GM23338 (cell line): ENCODE measurements at regions not wholly inside any gene's neighbourhood (a gene's known extent, or its start where the extent isn't known, plus 50 kb on each side); places are given as distances from the start of the nearest gene placed in this dataset.
A peak's percentile ranks its signal among the peaks of the same experiment; 100 is the strongest.

Experiments
- ATAC-seq: fragments of 200-7000 bp; cut with Tn5 transposase; 3 replicates; pipeline ENCODE4 v1.9.1; 2020
- DNase-seq: peaks from one replicate; pipeline ENCODE4 v3.0.0-alpha.2; 2015; ENCODE audit warnings: low spot score
- H2AFZ ChIP-seq: fragments of 200-600 bp; sonication (generic); 2 replicates; pipeline ENCODE4 v1.8.0; 2016; ENCODE audit warnings: antibody characterized with exemption, mild to moderate bottlenecking, moderate library complexity
- H3F3A ChIP-seq: fragments of 200-600 bp; sonication (generic); replicated peaks from 2 replicates; pipeline ENCODE4 v1.8.0; 2017; ENCODE audit warnings: antibody characterized with exemption, mixed run types, low read depth
- H3K27ac ChIP-seq: fragments of 200-600 bp; sonication (generic); 2 replicates; pipeline ENCODE4 v1.6.1; 2016; ENCODE audit warnings: low read depth
- H3K27me3 ChIP-seq: fragments of 200-600 bp; sonication (generic); 2 replicates; pipeline ENCODE4 v1.8.0; 2016; ENCODE audit warnings: mild to moderate bottlenecking, mixed run types, moderate library complexity; ENCODE audit not compliant: insufficient read depth
- H3K36me3 ChIP-seq: fragments of 200-600 bp; sonication (generic); 2 replicates; pipeline ENCODE4 v1.8.0; 2016; ENCODE audit warnings: mild to moderate bottlenecking; ENCODE audit not compliant: insufficient read depth
- H3K4me1 ChIP-seq: fragments of 200-600 bp; sonication (generic); 2 replicates; pipeline ENCODE4 v1.8.0; 2016; ENCODE audit warnings: mild to moderate bottlenecking, moderate library complexity; ENCODE audit not compliant: insufficient read depth
- H3K4me2 ChIP-seq: fragments of 200-600 bp; sonication (generic); 2 replicates; pipeline ENCODE4 v1.7.1; 2017; ENCODE audit warnings: mixed run types
- H3K4me3 ChIP-seq: fragments of 200-600 bp; sonication (generic); 2 replicates; pipeline ENCODE4 v1.6.1; 2016; ENCODE audit warnings: mixed run types
- H3K79me2 ChIP-seq: fragments of 200-600 bp; sonication (generic); replicated peaks from 2 replicates; pipeline ENCODE4 v1.8.0; 2017; ENCODE audit warnings: mild to moderate bottlenecking; ENCODE audit not compliant: insufficient read depth
- H3K9me2 ChIP-seq: fragments of 200-600 bp; sonication (generic); 2 replicates; pipeline ENCODE4 v1.8.0; 2017; ENCODE audit not compliant: insufficient read depth
- H4K20me1 ChIP-seq: fragments of 200-600 bp; sonication (generic); replicated peaks from 2 replicates; pipeline ENCODE4 v1.8.0; 2017; ENCODE audit warnings: mild to moderate bottlenecking; ENCODE audit not compliant: insufficient read depth
- H3K27ac Mint-ChIP-seq: 2 replicates; pipeline ENCODE4 v1.8.0; 2020; ENCODE audit warnings: inconsistent platforms, mild to moderate bottlenecking, moderate library complexity, mixed read lengths
- H3K27me3 Mint-ChIP-seq: 3 replicates; pipeline ENCODE4 v1.8.0; 2022; ENCODE audit warnings: low read depth, mild to moderate bottlenecking, moderate library complexity, mixed read lengths, inconsistent platforms; ENCODE audit not compliant: insufficient read depth, poor library complexity
- H3K36me3 Mint-ChIP-seq: 3 replicates; pipeline ENCODE4 v1.8.0; 2021; ENCODE audit warnings: low read depth, mild to moderate bottlenecking, inconsistent platforms, moderate library complexity, mixed read lengths
- H3K4me1 Mint-ChIP-seq: 3 replicates; pipeline ENCODE4 v1.8.0; 2020; ENCODE audit warnings: mild to moderate bottlenecking, inconsistent platforms, mixed read lengths
- H3K4me3 Mint-ChIP-seq: 3 replicates; pipeline ENCODE4 v1.8.0; 2021; ENCODE audit warnings: moderate library complexity, mild to moderate bottlenecking, inconsistent platforms, mixed read lengths
- H3K9me3 Mint-ChIP-seq: 3 replicates; pipeline ENCODE4 v1.8.0; 2020; ENCODE audit warnings: moderate library complexity, mild to moderate bottlenecking, inconsistent platforms, mixed read lengths
- CTCF ChIP-seq, 2 experiments: fragments of 200-600 bp in 1 of 2; sonication (generic) in 1 of 2; conservative IDR thresholded peaks; 2 replicates each; pipeline versions ENCODE4 v1.5.1 to v1.6.1; 2016 to 2017; ENCODE audit warnings: antibody characterized with exemption in 2 of 2, low read depth in 2 of 2, mild to moderate bottlenecking in 2 of 2, moderate library complexity in 1 of 2
- EZH2 ChIP-seq: fragments of 200-600 bp; sonication (generic); IDR thresholded peaks from one replicate; pipeline ENCODE4 v1.8.0; 2017; ENCODE audit warnings: antibody characterized with exemption, mild to moderate bottlenecking, low read depth; ENCODE audit not compliant: unreplicated experiment
- EZH2phosphoT487 ChIP-seq: fragments of 200-600 bp; sonication (generic); IDR thresholded peaks from one replicate; pipeline ENCODE4 v1.8.1; 2018; ENCODE audit warnings: antibody characterized with exemption; ENCODE audit not compliant: unreplicated experiment
- JUNB ChIP-seq: IDR thresholded peaks from one replicate; pipeline ENCODE4 v1.6.1; 2016; ENCODE audit warnings: antibody characterized with exemption; ENCODE audit not compliant: unreplicated experiment
- NANOG ChIP-seq: IDR thresholded peaks from 2 replicates; pipeline ENCODE4 v1.6.1; 2016; ENCODE audit warnings: antibody characterized with exemption, borderline replicate concordance
- POLR2AphosphoS5 ChIP-seq: IDR thresholded peaks from 2 replicates; pipeline ENCODE4 v1.6.1; 2016; ENCODE audit warnings: antibody characterized with exemption, low read depth
- STAT1 ChIP-seq: IDR thresholded peaks from one replicate; pipeline ENCODE4 v1.6.1; 2016; ENCODE audit warnings: antibody characterized with exemption; ENCODE audit not compliant: unreplicated experiment
- ZNF114 ChIP-seq: fragments of 250-450 bp; sonication (Bioruptor Pico); IDR thresholded peaks from 2 replicates; pipeline ENCODE4 v1.5.0; 2020; ENCODE audit warnings: mild to moderate bottlenecking, moderate library complexity
- ZNF331 ChIP-seq: fragments of 250-450 bp; sonication (Bioruptor Pico); IDR thresholded peaks from 2 replicates; pipeline ENCODE4 v1.5.0; 2020; ENCODE audit warnings: low read depth, mild to moderate bottlenecking, moderate library complexity
- ZNF462 ChIP-seq: fragments of 250-450 bp; sonication (Bioruptor Pico); IDR thresholded peaks from 2 replicates; pipeline ENCODE4 v1.5.0; 2020; ENCODE audit warnings: mild to moderate bottlenecking, moderate library complexity
- TF ChIP-seq, protein P1 (sequence below): IDR thresholded peaks from one replicate; pipeline ENCODE4 v1.6.1; 2018; ENCODE audit warnings: antibody characterized with exemption; ENCODE audit not compliant: unreplicated experiment

GRCh38 chr9:12463641-12464040 is 229.5 kb upstream of the TYRP1 start:
- peak overlapping the region; percentile 1; the same call in 1 of the 2 replicates for H2AFZ ChIP-seq
- no peaks in the 10 kb centered on the region for H3K36me3 ChIP-seq
- H3K4me2 ChIP-seq: peak overlapping the region; percentile 13; the same call in 1 of the 2 replicates
- no peaks in the 10 kb centered on the region for H3K27me3 ChIP-seq
- DNase-seq (peak; percentile 41), ATAC-seq (no peak)
- peaks cover 6% of the 10 kb centered on the region; the same call in 1 of the 3 replicates for H3K9me3 Mint-ChIP-seq
- H4K20me1 ChIP-seq: no peaks in the 10 kb centered on the region
- H3K27me3 Mint-ChIP-seq: no peaks in the 10 kb centered on the region
- H3K4me3 ChIP-seq: no peak overlapping the region
- no peaks in the 10 kb centered on the region for H3F3A ChIP-seq
- H3K4me3 Mint-ChIP-seq: no peak overlapping the region
- 0 out of 2 replicates have a peak overlapping the region, but pooled peaks have one; percentile 1 for H3K27ac ChIP-seq
- no peak overlapping the region for H3K27ac Mint-ChIP-seq
- peaks cover 14% of the 10 kb centered on the region; the same call in 2 of the 3 replicates for H3K36me3 Mint-ChIP-seq
- no peak for TF ChIP-seq POLR2AphosphoS5
- H3K9me2 ChIP-seq: peaks cover 2% of the 10 kb centered on the region; the same call in 1 of the 2 replicates
- peaks cover 50% of the 10 kb centered on the region for H3K4me1 Mint-ChIP-seq
- H3K4me1 ChIP-seq: peaks cover 41% of the 10 kb centered on the region
- no peaks in the 10 kb centered on the region for H3K79me2 ChIP-seq

- no peaks in the 10 kb centered on the region for H3K27me3 ChIP-seq
- Mint-ChIP-seq H3K36me3 (peaks cover 14% of the 10 kb centered on the region; the same call in 2 of the 3 replicates), H3K4me3 (no peak overlapping the region), H3K4me1 (peaks cover 55% of the 10 kb centered on the region), H3K9me3 (peaks cover 6% of the 10 kb centered on the region; the same call in 1 of the 3 replicates), H3K27ac (no peak overlapping the region; the same call in 1 of the 2 replicates), H3K27me3 (no peaks in the 10 kb centered on the region)
- peaks cover 45% of the 10 kb centered on the region for H3K4me1 ChIP-seq
- H3F3A ChIP-seq: no peaks in the 10 kb centered on the region
- H3K9me2 ChIP-seq: no peaks in the 10 kb centered on the region
- no peaks in the 10 kb centered on the region for H3K79me2 ChIP-seq
- H3K4me3 ChIP-seq: no peak overlapping the region
- H2AFZ ChIP-seq: peak overlapping the region; percentile 1; the same call in 1 of the 2 replicates
- H3K4me2 ChIP-seq: 0 out of 2 replicates have a peak overlapping the region, but pooled peaks have one; percentile 11
- ATAC-seq (no peak), DNase-seq (no peak)
- H4K20me1 ChIP-seq: no peaks in the 10 kb centered on the region
- H3K27ac ChIP-seq: 0 out of 2 replicates have a peak overlapping the region, but pooled peaks have one; percentile 1
- no peaks in the 10 kb centered on the region for H3K36me3 ChIP-seq
- TF ChIP-seq, protein P1, sequence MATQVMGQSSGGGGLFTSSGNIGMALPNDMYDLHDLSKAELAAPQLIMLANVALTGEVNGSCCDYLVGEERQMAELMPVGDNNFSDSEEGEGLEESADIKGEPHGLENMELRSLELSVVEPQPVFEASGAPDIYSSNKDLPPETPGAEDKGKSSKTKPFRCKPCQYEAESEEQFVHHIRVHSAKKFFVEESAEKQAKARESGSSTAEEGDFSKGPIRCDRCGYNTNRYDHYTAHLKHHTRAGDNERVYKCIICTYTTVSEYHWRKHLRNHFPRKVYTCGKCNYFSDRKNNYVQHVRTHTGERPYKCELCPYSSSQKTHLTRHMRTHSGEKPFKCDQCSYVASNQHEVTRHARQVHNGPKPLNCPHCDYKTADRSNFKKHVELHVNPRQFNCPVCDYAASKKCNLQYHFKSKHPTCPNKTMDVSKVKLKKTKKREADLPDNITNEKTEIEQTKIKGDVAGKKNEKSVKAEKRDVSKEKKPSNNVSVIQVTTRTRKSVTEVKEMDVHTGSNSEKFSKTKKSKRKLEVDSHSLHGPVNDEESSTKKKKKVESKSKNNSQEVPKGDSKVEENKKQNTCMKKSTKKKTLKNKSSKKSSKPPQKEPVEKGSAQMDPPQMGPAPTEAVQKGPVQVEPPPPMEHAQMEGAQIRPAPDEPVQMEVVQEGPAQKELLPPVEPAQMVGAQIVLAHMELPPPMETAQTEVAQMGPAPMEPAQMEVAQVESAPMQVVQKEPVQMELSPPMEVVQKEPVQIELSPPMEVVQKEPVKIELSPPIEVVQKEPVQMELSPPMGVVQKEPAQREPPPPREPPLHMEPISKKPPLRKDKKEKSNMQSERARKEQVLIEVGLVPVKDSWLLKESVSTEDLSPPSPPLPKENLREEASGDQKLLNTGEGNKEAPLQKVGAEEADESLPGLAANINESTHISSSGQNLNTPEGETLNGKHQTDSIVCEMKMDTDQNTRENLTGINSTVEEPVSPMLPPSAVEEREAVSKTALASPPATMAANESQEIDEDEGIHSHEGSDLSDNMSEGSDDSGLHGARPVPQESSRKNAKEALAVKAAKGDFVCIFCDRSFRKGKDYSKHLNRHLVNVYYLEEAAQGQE: no peak
- TF ChIP-seq POLR2AphosphoS5 (no peak), ZNF114 (CRISPR knock-in tag) (no peak), ZNF331 (no peak), STAT1 (no peak), CTCF (conservative IDR thresholded peaks at IDR 0.05; ENCODE audit: low read depth in 2 of 2) (no peak), JUNB (no peak), EZH2phosphoT487 (no peak), ZNF462 (CRISPR knock-in tag) (no peak), EZH2 (no peak), NANOG (no peak)
These were observed 228.8 kb upstream of the TYRP1 start for GRCh38 chr9:12464400-12464799.
